OCI-LY7 (cell line): ENCODE measurements at regions not wholly inside any gene's neighbourhood (a gene's known extent, or its start where the extent isn't known, plus 50 kb on each side); places are given as distances from the start of the nearest gene placed in this dataset.

Source experiments
- BruUV-seq: library from RNA; stranded (reverse); fragments of 400-500 nt; replicated peaks from 2 replicates; lab custom pipeline; 2021; lab: Mats Ljungman, UMichigan
- CTCF ChIA-PET: fragments of 300-600 bp; sonication (Branson Sonifier 250); formaldehyde crosslinking; loops from one replicate; lab custom pipeline; 2022; ENCODE audit warnings: antibody characterized with exemption; ENCODE audit not compliant: unreplicated experiment; lab: Charles Lee
- POLR2A ChIA-PET: fragments of 300-600 bp; sonication (Branson Sonifier 250); formaldehyde crosslinking; loops from one replicate; lab custom pipeline; 2022; ENCODE audit warnings: antibody characterized with exemption; lab: Charles Lee
- DNase-seq: peaks from one replicate; pipeline ENCODE4 v3.0.0-alpha.2; 2015; ENCODE audit warnings: low spot score
- H2AFZ ChIP-seq: fragments of 200-600 bp; sonication (generic), shearing (Covaris generic); 2 replicates; pipeline ENCODE4 v1.6.1; 2014; ENCODE audit warnings: mild to moderate bottlenecking, antibody characterized with exemption, low read length, moderate library complexity
- H3K27ac ChIP-seq: fragments of 200-600 bp; sonication (generic); 2 replicates; pipeline ENCODE4 v1.5.1; 2014; ENCODE audit warnings: mixed run types, low read depth, mild to moderate bottlenecking, moderate library complexity, low read length, inconsistent platforms; ENCODE audit not compliant: poor library complexity, severe bottlenecking
- H3K36me3 ChIP-seq: fragments of 200-600 bp; sonication (generic); 2 replicates; pipeline ENCODE4 v1.6.1; 2014; ENCODE audit warnings: mild to moderate bottlenecking, antibody characterized with exemption, low read length, moderate library complexity, mixed read lengths; ENCODE audit not compliant: insufficient read depth
- H3K4me1 ChIP-seq: fragments of 200-600 bp; sonication (generic); 2 replicates; pipeline ENCODE4 v1.5.1; 2014; ENCODE audit warnings: mild to moderate bottlenecking, low read length; ENCODE audit not compliant: insufficient read depth, poor library complexity, severe bottlenecking
- H3K4me2 ChIP-seq: fragments of 200-600 bp; sonication (generic); 2 replicates; pipeline ENCODE4 v1.6.1; 2014; ENCODE audit warnings: mild to moderate bottlenecking, low read length
- H3K4me3 ChIP-seq: fragments of 200-600 bp; sonication (generic); 2 replicates; pipeline ENCODE4 v1.5.1; 2014; ENCODE audit warnings: mild to moderate bottlenecking, low read depth, low read length; ENCODE audit not compliant: poor library complexity, severe bottlenecking
- H3K79me2 ChIP-seq: fragments of 200-600 bp; sonication (generic); 2 replicates; pipeline ENCODE4 v1.6.1; 2016; ENCODE audit warnings: low read depth, mild to moderate bottlenecking, low read length, moderate library complexity, mixed read lengths; ENCODE audit not compliant: insufficient read depth
- H3K9me2 ChIP-seq: fragments of 200-600 bp; sonication (generic); 2 replicates; pipeline ENCODE4 v1.6.1; 2016; ENCODE audit warnings: mild to moderate bottlenecking, low read length, mixed read lengths; ENCODE audit not compliant: insufficient read depth
- H3K9me3 ChIP-seq: fragments of 200-600 bp; sonication (generic); 2 replicates; pipeline ENCODE4 v1.6.1; 2014; ENCODE audit warnings: mild to moderate bottlenecking, mixed run types, low read length, mixed read lengths
- H4K20me1 ChIP-seq: fragments of 200-600 bp; sonication (generic); 2 replicates; pipeline ENCODE4 v1.6.1; 2014; ENCODE audit warnings: mild to moderate bottlenecking, antibody characterized with exemption, low read length, moderate library complexity, mixed read lengths; ENCODE audit not compliant: insufficient read depth
- EZH2phosphoT487 ChIP-seq: fragments of 200-600 bp; sonication (generic); IDR thresholded peaks from 2 replicates; pipeline ENCODE4 v1.6.1; 2018; ENCODE audit warnings: low read depth, borderline replicate concordance, mild to moderate bottlenecking, mixed run types, antibody characterized with exemption, low read length, moderate library complexity, mixed read lengths
- intact Hi-C: fragments of 100-400 bp; cut with micrococcal nuclease; formaldehyde crosslinking; loops from one replicate; pipeline ENCODE4 v1.10.0; 2022; ENCODE audit not compliant: unreplicated experiment
- TF ChIP-seq, protein P1 (sequence below): fragments of 200-600 bp; sonication (generic); conservative IDR thresholded peaks from 2 replicates; pipeline ENCODE4 v1.5.1; 2014; ENCODE audit warnings: mild to moderate bottlenecking, antibody characterized with exemption, low read length, moderate library complexity, mixed read lengths

DNA sequence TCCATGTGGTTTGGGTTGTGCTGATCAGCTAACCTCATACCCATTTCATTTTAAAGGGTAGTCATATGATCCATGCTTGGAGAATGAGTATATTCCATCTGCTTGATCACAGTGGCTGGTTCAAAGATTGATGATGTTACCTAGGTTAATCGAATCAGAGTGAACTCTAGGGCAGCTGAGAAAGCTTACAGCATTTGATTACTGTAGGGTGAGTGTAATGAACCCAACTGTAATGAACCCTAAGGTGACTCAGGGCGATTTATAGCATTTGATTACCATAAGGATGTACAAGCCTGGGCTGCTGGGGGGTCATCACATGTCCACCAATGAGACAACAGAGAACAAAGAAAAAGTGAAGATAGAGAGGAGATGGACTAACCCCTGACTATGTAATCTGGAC, 523.1 kb downstream of the ADRA2A start:
- Histone ChIP-seq H3K9me3 (no peaks in the 10 kb centered on the region), H3K27ac (no peak overlapping the region), H3K4me2 (no peak overlapping the region), H3K79me2 (no peaks in the 10 kb centered on the region), H3K9me2 (no peaks in the 10 kb centered on the region), H3K36me3 (no peaks in the 10 kb centered on the region), H2AFZ (no peak overlapping the region), H4K20me1 (no peaks in the 10 kb centered on the region), H3K4me3 (no peak overlapping the region), H3K4me1 (no peaks in the 10 kb centered on the region)
- DNase-seq: no peak
- TF ChIP-seq EZH2phosphoT487: no peak
- TF ChIP-seq, protein P1, sequence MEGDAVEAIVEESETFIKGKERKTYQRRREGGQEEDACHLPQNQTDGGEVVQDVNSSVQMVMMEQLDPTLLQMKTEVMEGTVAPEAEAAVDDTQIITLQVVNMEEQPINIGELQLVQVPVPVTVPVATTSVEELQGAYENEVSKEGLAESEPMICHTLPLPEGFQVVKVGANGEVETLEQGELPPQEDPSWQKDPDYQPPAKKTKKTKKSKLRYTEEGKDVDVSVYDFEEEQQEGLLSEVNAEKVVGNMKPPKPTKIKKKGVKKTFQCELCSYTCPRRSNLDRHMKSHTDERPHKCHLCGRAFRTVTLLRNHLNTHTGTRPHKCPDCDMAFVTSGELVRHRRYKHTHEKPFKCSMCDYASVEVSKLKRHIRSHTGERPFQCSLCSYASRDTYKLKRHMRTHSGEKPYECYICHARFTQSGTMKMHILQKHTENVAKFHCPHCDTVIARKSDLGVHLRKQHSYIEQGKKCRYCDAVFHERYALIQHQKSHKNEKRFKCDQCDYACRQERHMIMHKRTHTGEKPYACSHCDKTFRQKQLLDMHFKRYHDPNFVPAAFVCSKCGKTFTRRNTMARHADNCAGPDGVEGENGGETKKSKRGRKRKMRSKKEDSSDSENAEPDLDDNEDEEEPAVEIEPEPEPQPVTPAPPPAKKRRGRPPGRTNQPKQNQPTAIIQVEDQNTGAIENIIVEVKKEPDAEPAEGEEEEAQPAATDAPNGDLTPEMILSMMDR: no peak
- ChIA-PET CTCF (no interaction called here), POLR2A (no interaction called here)
- intact Hi-C loops: loop anchor here (2.0 kb wide), 1 partner anchor 853 kb away; no protein-coding TSS in a partner anchor
- no TSS peak for BruUV-seq

DNA sequence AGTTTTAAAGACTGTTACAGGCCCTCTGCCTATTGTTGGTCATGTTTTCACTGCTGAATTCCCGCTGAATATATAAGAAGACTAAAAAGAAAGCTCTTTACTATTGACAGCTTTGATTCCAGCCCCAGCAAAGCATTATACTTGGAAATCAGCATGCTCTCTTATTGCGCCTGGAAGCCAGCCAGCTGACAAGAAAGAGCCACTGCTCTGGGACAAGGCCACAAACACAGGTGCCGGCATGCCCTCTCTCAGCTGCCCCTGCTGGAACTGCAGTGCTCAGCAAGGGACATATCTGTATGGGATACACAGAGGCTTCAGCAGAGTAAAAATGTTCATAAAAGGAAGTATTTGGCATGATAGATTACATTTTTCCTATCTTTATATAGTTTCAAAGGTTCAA, 523.9 kb downstream of the ADRA2A start:
- intact Hi-C loops: no loop called here
- H4K20me1 ChIP-seq: no peaks in the 10 kb centered on the region
- no peak overlapping the region for H2AFZ ChIP-seq
- ChIA-PET POLR2A (no interaction called here), CTCF (no interaction called here)
- no peaks in the 10 kb centered on the region for H3K9me3 ChIP-seq
- no peaks in the 10 kb centered on the region for H3K79me2 ChIP-seq
- DNase-seq: no peak
- H3K4me3 ChIP-seq: no peak overlapping the region
- no peaks in the 10 kb centered on the region for H3K9me2 ChIP-seq
- H3K4me2 ChIP-seq: no peak overlapping the region
- TF ChIP-seq EZH2phosphoT487: no peak
- TF ChIP-seq, protein P1: no peak
- H3K4me1 ChIP-seq: no peaks in the 10 kb centered on the region
- no TSS peak for BruUV-seq
- H3K36me3 ChIP-seq: no peaks in the 10 kb centered on the region
- no peak overlapping the region for H3K27ac ChIP-seq

DNA sequence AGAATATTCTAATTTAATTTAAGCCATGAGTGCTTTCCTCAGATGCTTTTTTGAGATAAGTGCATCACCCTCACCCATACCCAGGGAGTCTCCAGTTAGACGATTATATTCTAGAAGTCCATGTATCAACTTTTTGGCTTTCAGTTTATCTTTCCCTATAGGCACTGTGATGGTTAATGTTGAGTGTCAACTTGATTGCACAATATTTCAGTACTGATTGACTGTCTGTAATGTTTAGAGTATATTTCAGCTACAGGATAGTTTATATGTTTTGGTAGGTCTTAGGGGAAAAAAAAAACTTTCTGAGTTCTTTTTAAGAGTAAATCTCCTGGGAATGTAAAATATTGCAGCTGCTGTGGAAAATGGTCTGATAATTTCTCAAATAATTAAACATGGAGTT, 535.4 kb downstream of the ADRA2A start:
- CTCF ChIA-PET: no interaction called here
- Histone ChIP-seq H3K27ac (no peak overlapping the region), H3K79me2 (no peaks in the 10 kb centered on the region), H3K4me3 (no peak overlapping the region), H2AFZ (no peak overlapping the region), H3K4me2 (no peak overlapping the region), H3K36me3 (no peaks in the 10 kb centered on the region), H4K20me1 (no peaks in the 10 kb centered on the region), H3K9me3 (no peaks in the 10 kb centered on the region), H3K4me1 (no peaks in the 10 kb centered on the region), H3K9me2 (no peaks in the 10 kb centered on the region)
- DNase-seq: no peak
- POLR2A ChIA-PET: no interaction called here
- TF ChIP-seq EZH2phosphoT487: no peak
- TF ChIP-seq, protein P1: no peak
- intact Hi-C loops: no loop called here
- BruUV-seq: no TSS peak
